ENCODE measurements at regions not wholly inside any gene's neighbourhood (a gene's known extent, or its start where the extent isn't known, plus 50 kb on each side); places are given as distances from the start of the nearest gene placed in this dataset.

GRCh38 chr3:64361962-64362735 lies 136.9 kb upstream of the PRICKLE2 start:
- in situ Hi-C loops (cut with HindIII; ENCODE audit: extremely low pct_ligation_motif_present, low pct_unique_long_range_greater_than_20kb): no loop called here
- no peak for TF ChIP-seq ZNF619 (CRISPR knock-in tag; IDR thresholded peaks at IDR 0.05)
- no peak for TF ChIP-seq TRIM24 (CRISPR knock-in tag; IDR thresholded peaks at IDR 0.05)
- TF ChIP-seq ZNF180 (CRISPR knock-in tag; IDR thresholded peaks at IDR 0.05; ENCODE audit: borderline replicate concordance, low read depth): no peak
- TF ChIP-seq EED (CRISPR knock-in tag; IDR thresholded peaks at IDR 0.05): no peak
- no peak for TF ChIP-seq HNF4G (IDR thresholded peaks at IDR 0.05; ENCODE audit: borderline replicate concordance, low read depth, low read length)
- TF ChIP-seq HNF4G (CRISPR knock-in tag; IDR thresholded peaks at IDR 0.05; ENCODE audit: borderline replicate concordance, low read depth): no peak
- no peak for TF ChIP-seq SETDB1 (CRISPR knock-in tag; IDR thresholded peaks at IDR 0.05; ENCODE audit: borderline replicate concordance)
- TF ChIP-seq KDM6A (CRISPR knock-in tag; IDR thresholded peaks at IDR 0.05; ENCODE audit: low read depth): no peak
- no peak for TF ChIP-seq HOXA7 (CRISPR knock-in tag; IDR thresholded peaks at IDR 0.05)
- TF ChIP-seq ZNF713 (CRISPR knock-in tag; IDR thresholded peaks at IDR 0.05): no peak
- TF ChIP-seq MTF2 (CRISPR knock-in tag; IDR thresholded peaks at IDR 0.05; ENCODE audit: borderline replicate concordance): no peak
- no peak for TF ChIP-seq NCOA5 (CRISPR knock-in tag; IDR thresholded peaks at IDR 0.05)
- no peak for TF ChIP-seq LCORL (IDR thresholded peaks at IDR 0.05)
- TF ChIP-seq LCORL (CRISPR knock-in tag; IDR thresholded peaks at IDR 0.05): no peak
- no peak for TF ChIP-seq TCF7 (IDR thresholded peaks at IDR 0.05; ENCODE audit: low read depth)
- TF ChIP-seq TOPORS (CRISPR knock-in tag; IDR thresholded peaks at IDR 0.05): no peak
- TF ChIP-seq SNAPC4 (CRISPR knock-in tag; IDR thresholded peaks at IDR 0.05): no peak
- TF ChIP-seq ZNF737 (CRISPR knock-in tag; IDR thresholded peaks at IDR 0.05; ENCODE audit: borderline replicate concordance): no peak
- no peak for TF ChIP-seq ZBTB37 (CRISPR knock-in tag; IDR thresholded peaks at IDR 0.05)
- H3K27ac ChIP-seq (ENCODE audit: extremely low read length, insufficient read depth, low read length): no peak overlapping the region
- FAIRE-seq (no peak), DNase-seq (ENCODE audit: low spot score) (no peak), ATAC-seq (no peak)
- CTCF ChIA-PET (ENCODE audit: low intra/inter-chr PET ratio, low total read pairs): no interaction called here
- POLR2A ChIA-PET: no interaction called here
- no peak overlapping the region for H3K4me2 ChIP-seq (ENCODE audit: low read depth, low read length)
- no peaks in the 10 kb centered on the region for H3K79me2 ChIP-seq (ENCODE audit: insufficient read depth, low read length)
- no peaks in the 10 kb centered on the region; a peak in 1 of 5 replicates for H3K27me3 ChIP-seq (ENCODE audit: control insufficient read depth in 1 of 2, insufficient read depth in 2 of 2, low read length in 2 of 2)
- no TSS peak for BruUV-seq (replicated peaks)
- intact Hi-C loops (cut with micrococcal nuclease; ENCODE audit: unreplicated experiment): no loop called here
- no peak overlapping the region for H3K4me3 ChIP-seq (replicated peaks in 1 of 3; ENCODE audit: insufficient read depth in 1 of 3, low read depth in 2 of 3, low read length in 3 of 3)
- no peaks in the 10 kb centered on the region for H3K4me1 ChIP-seq (ENCODE audit: insufficient read depth, low read length)
- H3K36me3 ChIP-seq (replicated peaks in 1 of 2; ENCODE audit: control insufficient read depth in 1 of 2, insufficient read depth in 2 of 2, low read length in 2 of 2): no peaks in the 10 kb centered on the region
- WGBS (ENCODE audit: low lambda C conversion rate): 21% methylated on average over 5 of the region's 5 CpGs
- H2AFZ ChIP-seq (ENCODE audit: low read length): no peak overlapping the region
- H3K9me3 ChIP-seq (ENCODE audit: low read length): no peaks in the 10 kb centered on the region
- H4K20me1 ChIP-seq (ENCODE audit: insufficient read depth, low read length): no peaks in the 10 kb centered on the region; the same call in 1 of the 2 replicates
- no peak overlapping the region for H3K9ac ChIP-seq (ENCODE audit: insufficient read depth, low read depth, low read length)

All from HepG2 (cell line).